CD14-positive monocyte (primary cell): ENCODE measurements at regions not wholly inside any gene's neighbourhood (a gene's known extent, or its start where the extent isn't known, plus 50 kb on each side); places are given as distances from the start of the nearest gene placed in this dataset.

Source experiments
- DNase-seq, 3 donors: peaks; one replicate each; pipeline ENCODE4 v3.0.0-alpha.2; 2011 to 2022
- H2AFZ ChIP-seq: 2 replicates; pipeline ENCODE4 v1.6.0; 2012; ENCODE audit warnings: mild to moderate bottlenecking, low read depth, low read length, inconsistent platforms; ENCODE audit not compliant: insufficient read depth, poor library complexity, severe bottlenecking
- H3K27ac ChIP-seq, 2 donors: 1 replicate in 1 of 2; 2 replicates in 1 of 2; pipeline ENCODE4 v1.5.1; 2012 to 2013; ENCODE audit warnings: low read length in 2 of 2, control low read depth in 1 of 2, inconsistent platforms in 1 of 2, low read depth in 1 of 2, mild to moderate bottlenecking in 1 of 2
- H3K27me3 ChIP-seq, 2 donors: one replicate each; pipeline versions ENCODE4 v1.6.0 to v1.6.1; 2011 to 2013; ENCODE audit warnings: low read length in 2 of 2; ENCODE audit not compliant: control insufficient read depth in 2 of 2, insufficient read depth in 2 of 2
- H3K36me3 ChIP-seq, 2 donors: replicated peaks in 1 of 2; 1 replicate in 1 of 2; 2 replicates in 1 of 2; pipeline versions ENCODE4 v1.5.1 to v1.6.1; 2012 to 2013; ENCODE audit warnings: low read length in 2 of 2, control low read depth in 1 of 2, inconsistent platforms in 1 of 2, mild to moderate bottlenecking in 1 of 2; ENCODE audit not compliant: insufficient read depth in 2 of 2, control insufficient read depth in 1 of 2
- H3K4me1 ChIP-seq, 2 donors: 1 replicate in 1 of 2; 2 replicates in 1 of 2; pipeline versions ENCODE4 v1.5.1 to v1.6.1; 2012 to 2013; ENCODE audit warnings: low read length in 2 of 2, control low read depth in 1 of 2, inconsistent platforms in 1 of 2, mild to moderate bottlenecking in 1 of 2, moderate library complexity in 1 of 2; ENCODE audit not compliant: insufficient read depth in 2 of 2, control insufficient read depth in 1 of 2
- H3K4me2 ChIP-seq: replicated peaks from 2 replicates; pipeline ENCODE3; 2012; ENCODE audit warnings: low read length, moderate library complexity, mild to moderate bottlenecking; ENCODE audit not compliant: poor library complexity, severe bottlenecking; ENCODE audit errors: extremely low read depth
- H3K4me3 ChIP-seq, 3 experiments: fragments of 200-600 bp in 1 of 3; sonication (generic) in 1 of 3; replicated peaks in 1 of 3; 1 replicate in 2 of 3; 2 replicates in 1 of 3; pipeline ENCODE4 v1.5.1; 2011 to 2013; ENCODE audit warnings: low read length in 3 of 3, mild to moderate bottlenecking in 3 of 3, control low read depth in 2 of 3, low read depth in 2 of 3, inconsistent platforms in 1 of 3, moderate library complexity in 1 of 3
- H3K79me2 ChIP-seq: 2 replicates; pipeline ENCODE4 v1.6.0; 2012; ENCODE audit warnings: mild to moderate bottlenecking, control low read depth, inconsistent platforms, low read length, moderate library complexity; ENCODE audit not compliant: insufficient read depth
- H3K9ac ChIP-seq: 2 replicates; pipeline ENCODE4 v1.6.0; 2017; ENCODE audit warnings: low read length, mild to moderate bottlenecking; ENCODE audit not compliant: insufficient read depth, poor library complexity, severe bottlenecking
- H3K9me3 ChIP-seq, 2 donors: replicated peaks in 1 of 2; 1 replicate in 1 of 2; 2 replicates in 1 of 2; pipeline versions ENCODE4 v1.5.1 to v1.6.1; 2012 to 2013; ENCODE audit warnings: low read length in 2 of 2, control low read depth in 1 of 2; ENCODE audit not compliant: control insufficient read depth in 1 of 2, insufficient read depth in 1 of 2
- H4K20me1 ChIP-seq: 2 replicates; pipeline ENCODE4 v1.6.0; 2012; ENCODE audit warnings: mild to moderate bottlenecking, low read length, control low read depth, moderate library complexity; ENCODE audit not compliant: insufficient read depth
- H3K27ac Mint-ChIP-seq, 7 donors: one replicate each; pipeline ENCODE4 v1.8.0; 2020; ENCODE audit warnings: mild to moderate bottlenecking in 7 of 7, mixed read lengths in 7 of 7, moderate library complexity in 6 of 7, inconsistent platforms in 2 of 7
- H3K27me3 Mint-ChIP-seq, 3 donors: one replicate each; pipeline ENCODE4 v1.8.0; 2021 to 2022; ENCODE audit warnings: low read depth in 3 of 3, mild to moderate bottlenecking in 3 of 3, mixed read lengths in 3 of 3, moderate library complexity in 3 of 3, inconsistent platforms in 1 of 3
- H3K36me3 Mint-ChIP-seq, 2 donors: one replicate each; pipeline ENCODE4 v1.8.0; 2020; ENCODE audit warnings: mixed read lengths in 2 of 2, inconsistent platforms in 1 of 2, mild to moderate bottlenecking in 1 of 2
- H3K4me1 Mint-ChIP-seq: one replicate; pipeline ENCODE4 v1.8.0; 2020; ENCODE audit warnings: mild to moderate bottlenecking, mixed read lengths
- H3K4me3 Mint-ChIP-seq, 2 donors: one replicate each; pipeline ENCODE4 v1.8.0; 2020; ENCODE audit warnings: mild to moderate bottlenecking in 2 of 2, mixed read lengths in 2 of 2, moderate library complexity in 1 of 2
- H3K9me3 Mint-ChIP-seq, 7 donors: one replicate each; pipeline ENCODE4 v1.8.0; 2020 to 2022; ENCODE audit warnings: mixed read lengths in 7 of 7, mild to moderate bottlenecking in 6 of 7, moderate library complexity in 6 of 7, inconsistent platforms in 2 of 7
- WGBS: methylation state at CpG from one replicate; pipeline ENCODE4 v1.1.5; 2013; ENCODE audit warnings: missing lambda C conversion rate; ENCODE audit not compliant: insufficient coverage; 5-methylcytosine and 5-hydroxymethylcytosine counted together
- intact Hi-C, 2 donors: fragments of 100-400 bp; cut with micrococcal nuclease; formaldehyde crosslinking; loops; one replicate each; pipeline versions ENCODE4 v1.15.0 to v1.15.1; 2023
- TF ChIP-seq, protein P1 (sequence below): fragments of 200-600 bp; IDR thresholded peaks from one replicate; pipeline ENCODE4 v1.8.0; 2022; ENCODE audit warnings: antibody characterized with exemption, mild to moderate bottlenecking

DNA sequence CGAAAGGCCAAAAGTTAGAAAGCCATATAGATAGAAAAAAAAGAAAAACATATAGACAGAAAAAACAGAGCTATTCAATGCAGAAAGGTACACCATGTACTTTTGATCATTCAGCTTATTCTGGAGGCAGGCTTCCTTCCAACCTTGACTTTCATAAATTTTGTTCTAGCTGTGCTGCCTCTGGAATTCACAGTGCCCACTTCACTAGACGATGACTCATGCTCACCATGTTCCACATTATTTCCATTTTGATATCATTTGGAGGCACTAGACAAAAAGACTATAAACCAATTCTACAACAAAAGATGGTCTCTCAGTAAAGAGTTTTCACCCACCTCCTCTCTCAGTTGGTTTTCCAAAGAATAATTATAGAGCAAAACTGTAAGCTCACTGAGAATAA lies 229.0 kb upstream of the IPO5 start:
- no peaks in the 10 kb centered on the region for H3K36me3 ChIP-seq
- H3K9me3 Mint-ChIP-seq, result peaks cover 0 to 14% (median 6%) of the 10 kb centered on the region in 7 donors
- H3K27ac Mint-ChIP-seq, result no peak overlapping the region
- no peaks in the 10 kb centered on the region for H3K79me2 ChIP-seq
- H3K4me3 Mint-ChIP-seq, result no peak overlapping the region
- peaks cover 12 to 15% of the 10 kb centered on the region in 2 donors for H3K9me3 ChIP-seq
- H3K27me3 Mint-ChIP-seq, result peaks cover 0 to 3% (median 0%) of the 10 kb centered on the region in 3 donors
- H3K9ac ChIP-seq, result no peak overlapping the region
- DNase-seq, result no peak
- H3K4me1 Mint-ChIP-seq, result no peaks in the 10 kb centered on the region
- H3K4me2 ChIP-seq, result no peak overlapping the region
- no peak overlapping the region for H2AFZ ChIP-seq
- H4K20me1 ChIP-seq, result no peaks in the 10 kb centered on the region
- H3K27ac ChIP-seq, result no peak overlapping the region
- no peaks in the 10 kb centered on the region for H3K27me3 ChIP-seq
- no peaks in the 10 kb centered on the region for H3K36me3 Mint-ChIP-seq
- 100% methylated on average over 1 of the region's 2 CpGs for WGBS
- H3K4me1 ChIP-seq, result no peaks in the 10 kb centered on the region
- intact Hi-C loops, result no loop called here
- TF ChIP-seq, protein P1, sequence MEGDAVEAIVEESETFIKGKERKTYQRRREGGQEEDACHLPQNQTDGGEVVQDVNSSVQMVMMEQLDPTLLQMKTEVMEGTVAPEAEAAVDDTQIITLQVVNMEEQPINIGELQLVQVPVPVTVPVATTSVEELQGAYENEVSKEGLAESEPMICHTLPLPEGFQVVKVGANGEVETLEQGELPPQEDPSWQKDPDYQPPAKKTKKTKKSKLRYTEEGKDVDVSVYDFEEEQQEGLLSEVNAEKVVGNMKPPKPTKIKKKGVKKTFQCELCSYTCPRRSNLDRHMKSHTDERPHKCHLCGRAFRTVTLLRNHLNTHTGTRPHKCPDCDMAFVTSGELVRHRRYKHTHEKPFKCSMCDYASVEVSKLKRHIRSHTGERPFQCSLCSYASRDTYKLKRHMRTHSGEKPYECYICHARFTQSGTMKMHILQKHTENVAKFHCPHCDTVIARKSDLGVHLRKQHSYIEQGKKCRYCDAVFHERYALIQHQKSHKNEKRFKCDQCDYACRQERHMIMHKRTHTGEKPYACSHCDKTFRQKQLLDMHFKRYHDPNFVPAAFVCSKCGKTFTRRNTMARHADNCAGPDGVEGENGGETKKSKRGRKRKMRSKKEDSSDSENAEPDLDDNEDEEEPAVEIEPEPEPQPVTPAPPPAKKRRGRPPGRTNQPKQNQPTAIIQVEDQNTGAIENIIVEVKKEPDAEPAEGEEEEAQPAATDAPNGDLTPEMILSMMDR, result no peak
- no peak overlapping the region for H3K4me3 ChIP-seq

DNA sequence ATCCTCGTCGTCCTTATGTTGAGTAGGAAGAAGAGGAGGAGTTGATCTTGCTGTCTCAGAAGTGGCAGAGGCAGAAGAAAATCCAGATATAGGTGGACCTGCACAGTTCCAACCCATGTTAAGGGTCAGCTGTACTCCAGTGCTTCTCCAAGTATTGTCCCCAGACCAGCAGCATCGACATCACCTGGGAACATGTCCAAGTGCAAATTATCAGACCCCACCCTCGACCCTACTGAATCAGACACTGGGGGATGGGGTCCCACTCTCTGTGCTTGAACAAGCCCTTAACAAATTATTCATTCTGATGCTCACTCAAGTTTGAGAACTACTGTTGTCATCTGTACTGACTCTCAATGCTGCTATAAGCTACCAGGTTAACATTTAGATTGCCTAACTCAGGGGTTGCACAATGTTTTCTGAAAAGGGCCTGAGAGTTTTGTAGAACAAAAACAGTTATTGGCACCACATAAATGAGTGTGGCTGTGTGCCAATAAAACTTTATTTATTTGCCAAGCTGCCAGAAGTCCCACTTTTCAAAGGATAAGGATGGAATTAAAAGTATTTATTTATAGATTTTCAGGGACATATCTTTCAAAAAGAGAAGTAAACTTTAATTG lies 226.7 kb upstream of the IPO5 start:
- TF ChIP-seq, protein P1, result no peak
- no peaks in the 10 kb centered on the region for H3K27me3 ChIP-seq
- no peaks in the 10 kb centered on the region for H4K20me1 ChIP-seq
- Mint-ChIP-seq H3K4me1 (no peaks in the 10 kb centered on the region), H3K9me3 (peaks cover 10 to 29% (median 15%) of the 10 kb centered on the region in 7 donors), H3K36me3 (no peaks in the 10 kb centered on the region), H3K4me3 (no peak overlapping the region), H3K27ac (no peak overlapping the region), H3K27me3 (peaks cover 0 to 3% (median 3%) of the 10 kb centered on the region in 3 donors)
- H3K79me2 ChIP-seq, result no peaks in the 10 kb centered on the region
- no peak overlapping the region for H3K27ac ChIP-seq
- no peak overlapping the region for H3K4me2 ChIP-seq
- no peak overlapping the region for H3K9ac ChIP-seq
- H3K4me1 ChIP-seq, result no peaks in the 10 kb centered on the region
- intact Hi-C loops, result no loop called here
- peaks cover 22 to 28% of the 10 kb centered on the region in 2 donors for H3K9me3 ChIP-seq
- no peak for DNase-seq
- no peak overlapping the region for H3K4me3 ChIP-seq
- no peaks in the 10 kb centered on the region for H3K36me3 ChIP-seq
- WGBS, result 87% methylated on average over 2 of the region's 4 CpGs
- no peak overlapping the region for H2AFZ ChIP-seq
